Stimulated activated CD8-positive, alpha-beta memory T cell treated with anti-CD3 and anti-CD28 coated beads, Interleukin-12 subunit alpha, Interleukin-12 subunit beta, amount 100 ng/mL, for 1 hour (primary cell): ENCODE measurements at regions not wholly inside any gene's neighbourhood (a gene's known extent, or its start where the extent isn't known, plus 50 kb on each side); places are given as distances from the start of the nearest gene placed in this dataset.
"Not testable (repeated sequence)": the region's sequence is repeated elsewhere in the genome, so short reads cannot be mapped to it uniquely, and the experiment has no call there.

Experiments used
- DNase-seq: peaks from one replicate; pipeline ENCODE4 v3.0.0-alpha.2; 2020; ENCODE audit warnings: low read depth

DNA sequence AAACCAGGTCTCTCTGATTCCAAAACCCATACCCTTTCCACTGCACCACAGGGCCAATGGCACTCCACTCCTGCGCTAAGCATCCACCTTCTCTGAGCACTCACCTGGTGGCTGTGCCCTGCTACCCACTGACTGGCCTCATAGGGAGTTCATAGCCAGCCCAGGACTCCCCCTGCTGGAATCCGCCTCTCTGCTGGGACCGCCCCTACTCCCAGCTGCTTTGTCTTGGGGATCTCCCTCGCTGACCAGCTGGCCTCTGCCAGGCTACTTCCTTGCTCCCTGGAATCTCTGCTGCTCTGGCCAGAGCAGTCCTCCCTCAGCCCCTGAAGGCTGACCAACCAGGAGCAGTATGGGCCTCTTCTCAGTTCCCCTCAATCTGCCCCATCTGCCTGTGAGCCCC, 129.7 kb downstream of the FAXC start:
- DNase-seq = no peak

DNA sequence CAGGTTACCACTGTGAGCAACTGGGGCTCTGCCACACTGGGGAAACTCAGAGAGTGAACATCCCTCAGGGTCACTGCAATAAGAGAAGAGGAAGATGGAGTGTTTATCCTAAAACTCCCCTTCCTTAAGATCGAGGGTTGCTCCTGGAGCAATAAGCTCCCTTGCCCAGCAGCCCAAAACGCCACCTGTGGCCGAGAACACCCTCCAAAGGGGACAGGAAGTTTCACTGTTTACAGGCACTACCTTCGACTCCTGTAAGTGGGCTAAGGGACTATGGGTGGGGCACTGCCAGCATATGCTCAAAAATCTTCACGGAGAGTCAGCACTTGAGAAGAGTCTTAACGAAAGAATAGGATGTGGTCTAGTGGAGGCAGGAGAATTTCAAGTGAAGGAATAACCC, 132.5 kb downstream of the FAXC start:
- DNase-seq = no peak

DNA sequence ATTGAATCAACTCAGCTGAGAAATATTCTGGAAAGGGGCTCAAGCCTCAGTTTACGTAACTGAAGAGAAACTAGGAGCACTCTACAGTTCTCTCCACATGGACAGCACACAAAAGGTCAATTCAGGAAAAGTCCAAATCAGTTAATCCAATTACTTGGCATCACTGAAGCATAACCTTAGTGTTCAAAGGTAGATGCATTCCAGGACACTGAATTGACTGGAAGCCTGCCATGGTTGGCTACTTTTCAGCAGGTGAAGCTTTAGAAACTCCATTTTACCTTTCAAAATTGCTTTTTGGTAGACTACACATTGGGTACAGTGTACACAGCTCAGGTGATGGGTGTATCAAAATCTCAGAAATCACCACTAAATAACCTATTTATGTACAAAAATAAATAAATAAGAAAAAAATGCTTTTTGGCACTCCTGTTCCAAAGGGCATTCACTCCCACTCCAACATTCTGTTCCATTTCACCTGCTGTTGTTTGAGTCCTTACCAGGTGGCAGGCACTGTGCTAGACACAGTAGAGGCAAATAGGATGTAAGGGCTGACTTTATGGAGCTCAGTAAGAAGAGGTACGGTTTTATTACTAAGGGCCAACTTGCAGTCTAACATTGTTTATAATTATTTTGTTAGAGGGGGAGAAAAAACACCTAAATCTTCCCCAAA, 153.4 kb downstream of the FAXC start:
- no peak for DNase-seq

DNA sequence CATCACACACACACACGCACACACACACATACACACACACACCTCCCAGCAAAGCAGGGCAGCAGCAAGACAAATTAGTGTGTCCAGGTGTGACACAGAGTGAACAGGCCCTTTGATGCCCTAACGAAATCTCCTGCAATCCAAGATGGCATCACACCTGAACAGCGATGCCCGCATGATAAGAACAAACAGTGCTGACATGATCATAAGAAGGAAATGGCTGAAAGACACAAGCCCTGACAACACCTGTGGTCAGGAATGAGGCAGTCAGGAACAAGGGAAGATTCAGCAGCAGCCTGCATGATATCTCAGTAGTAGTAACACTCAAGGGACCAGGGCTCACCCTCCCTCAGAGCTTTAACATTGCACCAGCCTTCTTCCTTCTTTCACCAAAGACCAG, 156.9 kb downstream of the FAXC start:
- DNase-seq = no peak

DNA sequence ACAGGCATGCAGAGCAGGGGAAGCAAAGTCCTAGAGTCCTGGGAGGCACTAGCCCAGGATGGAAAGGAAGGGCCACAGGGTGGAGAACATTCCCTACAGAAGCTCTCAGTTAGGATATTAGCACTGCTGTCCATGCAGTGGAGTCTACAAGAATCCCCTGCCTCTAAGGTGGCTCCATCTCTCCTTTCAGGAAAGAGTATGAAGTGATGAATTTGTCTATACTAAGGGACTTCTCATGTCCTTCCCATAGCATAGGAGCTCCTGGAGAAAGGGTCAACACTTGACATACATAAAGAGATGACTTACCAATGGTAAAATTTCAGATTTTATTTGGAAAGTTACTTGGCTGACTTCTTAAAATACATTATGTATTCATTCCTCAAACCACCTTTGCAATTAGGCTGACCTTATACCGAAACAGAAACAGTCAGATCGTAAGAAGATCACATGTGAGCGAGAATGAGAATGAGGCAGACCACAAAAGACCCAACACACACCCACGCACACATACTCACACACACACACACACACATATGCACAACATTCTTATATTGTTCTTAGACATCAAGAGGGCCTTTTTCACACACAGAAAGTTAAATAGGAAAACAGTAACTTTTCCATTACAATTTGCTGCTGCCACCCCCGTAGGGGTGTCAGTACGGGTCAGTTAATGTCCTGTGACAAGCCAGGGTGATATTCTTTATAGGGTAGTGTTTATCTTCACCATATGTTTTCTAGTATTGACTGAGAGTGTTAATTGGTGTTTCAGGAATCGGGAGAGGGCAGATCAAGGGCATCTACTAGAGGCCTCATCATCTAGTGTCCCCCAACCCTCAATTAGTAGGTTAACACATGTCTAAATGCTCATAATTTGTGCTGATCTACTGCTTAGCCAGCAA, 159.4 kb downstream of the FAXC start:
- DNase-seq = no peak

DNA sequence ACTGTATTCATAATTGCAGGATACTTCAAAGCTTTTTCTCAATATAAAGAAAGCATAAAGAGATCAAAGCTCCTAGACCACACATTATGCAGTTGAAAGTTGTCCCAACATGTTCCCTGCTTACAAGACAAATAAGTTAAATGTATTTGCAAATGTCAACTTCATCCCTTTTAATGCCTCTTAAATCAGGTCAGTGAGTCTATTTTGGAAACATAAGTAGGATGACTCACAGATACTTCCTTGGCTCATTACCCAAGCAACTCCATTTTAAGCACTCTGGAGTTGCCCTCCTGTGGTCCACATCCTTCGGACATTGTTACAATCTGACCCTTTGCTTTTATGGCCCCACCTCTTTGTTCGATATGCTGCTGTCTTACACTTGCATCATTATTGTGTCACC, 162.0 kb downstream of the FAXC start:
- no peak for DNase-seq

DNA sequence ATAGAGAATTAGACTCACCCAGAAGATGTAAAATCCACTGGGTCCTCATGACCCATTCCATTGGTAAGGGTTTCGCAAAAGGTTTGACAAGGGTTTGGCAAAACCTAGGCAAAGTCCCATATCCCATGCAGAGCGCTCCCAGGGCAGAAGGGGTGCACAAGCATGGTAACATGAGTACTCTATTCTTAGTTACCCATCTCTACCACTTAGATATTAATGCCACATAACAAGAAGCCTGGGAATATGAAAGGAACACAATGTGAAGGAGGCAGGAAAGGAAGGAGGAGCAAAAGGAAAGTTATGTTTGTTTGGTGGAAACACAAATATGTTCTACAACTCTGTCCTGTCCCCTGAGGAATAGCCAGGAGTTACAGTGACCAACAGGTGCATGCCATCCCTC, 163.1 kb downstream of the FAXC start:
- DNase-seq = no peak

DNA sequence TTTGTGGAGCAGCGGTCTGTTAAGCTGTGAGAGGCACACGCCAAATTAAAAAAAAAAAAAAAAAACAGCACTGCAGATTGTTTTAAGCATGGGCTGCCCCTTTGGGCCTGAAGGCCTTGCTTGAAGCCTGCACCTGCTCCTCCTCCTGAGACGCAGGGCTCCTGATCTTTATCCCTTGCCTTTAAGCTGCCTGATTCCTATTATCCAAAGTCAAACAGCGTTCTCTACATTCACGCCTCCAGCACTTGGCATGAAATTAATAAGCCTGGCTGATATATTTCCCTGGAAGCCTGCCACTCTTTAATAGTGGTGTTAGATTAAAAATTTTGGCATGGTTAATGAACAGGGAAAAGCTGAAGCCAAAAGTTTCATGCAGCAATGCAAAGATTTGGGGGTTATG, 163.9 kb downstream of the FAXC start:
- DNase-seq = no peak

DNA sequence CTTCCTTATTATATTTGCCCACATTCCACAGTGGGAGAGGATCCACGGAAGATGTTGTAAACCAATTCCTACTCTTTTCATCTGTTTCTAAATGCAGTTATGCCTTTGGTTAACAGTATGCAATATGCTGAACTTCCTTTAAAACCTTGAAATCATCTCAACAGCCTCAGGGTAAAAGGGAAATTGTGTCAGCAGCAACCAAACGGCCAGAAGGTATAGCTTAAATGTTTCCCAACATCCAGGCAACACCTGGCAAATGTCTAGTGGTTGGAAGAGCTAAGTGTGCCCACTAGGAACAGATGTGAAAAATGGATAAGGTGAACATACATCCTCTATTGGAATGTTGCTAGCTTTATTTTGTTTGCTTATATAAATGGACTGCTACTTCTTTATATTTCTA, 164.8 kb downstream of the FAXC start:
- DNase-seq = no peak

DNA sequence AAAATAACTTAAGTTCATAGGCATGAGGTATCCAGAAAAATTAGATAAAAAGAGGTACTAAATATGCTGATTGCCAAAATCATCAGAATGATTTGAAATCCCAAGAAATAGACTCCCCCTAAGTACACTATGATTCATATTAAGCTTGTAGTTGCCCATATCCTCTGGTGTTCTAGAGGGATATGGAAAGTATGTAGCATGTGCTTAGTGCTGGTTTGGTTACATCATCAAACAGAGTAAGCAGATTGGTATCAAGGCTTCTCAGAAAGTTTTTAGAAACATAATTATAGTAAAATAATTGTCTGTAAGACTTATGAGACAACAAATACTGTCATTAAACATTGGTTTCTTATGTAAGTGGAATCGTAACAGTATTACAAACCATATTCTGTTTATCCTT, 166.4 kb downstream of the FAXC start:
- no peak for DNase-seq

DNA sequence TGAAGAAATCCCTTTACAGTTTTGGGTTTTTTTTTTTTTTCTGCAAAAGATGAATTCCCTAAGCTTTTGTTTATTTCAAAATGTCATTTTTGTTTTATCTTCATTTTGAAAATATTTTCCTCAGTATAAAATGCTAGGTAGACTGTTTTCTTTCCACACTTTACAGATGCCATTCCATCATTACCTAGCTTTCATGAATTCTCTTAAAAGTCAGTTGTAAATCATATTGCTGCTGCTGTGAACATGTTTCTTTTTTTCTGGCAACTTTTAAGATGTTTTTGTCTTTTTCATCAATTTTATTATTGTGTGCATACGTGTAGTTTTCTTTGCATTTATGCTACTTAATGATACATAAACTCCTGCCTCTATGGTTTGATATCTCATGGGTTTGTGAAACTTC, 168.3 kb downstream of the FAXC start:
- no peak for DNase-seq

DNA sequence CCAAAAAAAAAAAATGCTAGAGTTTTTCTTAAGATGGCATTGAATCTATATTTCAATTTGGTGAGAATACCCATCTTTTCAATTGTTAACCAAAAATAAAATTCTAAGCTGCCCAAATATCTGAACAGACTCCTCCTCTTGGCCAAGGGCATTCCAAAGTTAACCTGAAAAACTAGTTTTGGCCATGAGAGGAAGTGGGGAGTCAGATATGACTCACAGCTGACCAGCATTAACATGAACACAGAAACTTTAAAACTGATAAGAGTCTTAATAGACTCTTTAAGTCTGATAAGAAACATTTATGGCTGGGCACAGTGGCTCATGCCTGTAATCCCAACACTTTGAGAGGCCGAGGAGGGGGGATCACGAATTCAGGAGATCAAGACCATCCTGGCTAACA, 171.3 kb downstream of the FAXC start:
- no peak for DNase-seq

DNA sequence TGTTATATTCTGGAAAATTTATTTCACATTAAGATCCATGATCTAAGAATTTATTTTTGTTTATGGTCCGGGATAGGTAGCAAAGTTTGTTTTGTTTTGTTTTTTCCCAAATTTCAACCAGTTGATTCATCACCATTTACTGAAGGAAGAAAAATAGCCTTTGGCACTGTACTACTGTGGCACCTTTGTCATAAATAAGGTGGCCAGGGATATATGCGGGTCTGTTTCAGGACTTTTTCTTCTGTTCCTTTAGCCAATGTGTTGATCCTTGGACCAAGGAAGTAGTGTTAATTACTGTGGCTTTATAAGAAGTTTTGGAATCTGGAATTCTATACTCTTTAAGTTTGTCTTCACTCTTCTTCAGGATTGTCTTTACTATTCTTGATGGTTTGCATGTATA, 171.7 kb downstream of the FAXC start:
- DNase-seq = no peak

DNA sequence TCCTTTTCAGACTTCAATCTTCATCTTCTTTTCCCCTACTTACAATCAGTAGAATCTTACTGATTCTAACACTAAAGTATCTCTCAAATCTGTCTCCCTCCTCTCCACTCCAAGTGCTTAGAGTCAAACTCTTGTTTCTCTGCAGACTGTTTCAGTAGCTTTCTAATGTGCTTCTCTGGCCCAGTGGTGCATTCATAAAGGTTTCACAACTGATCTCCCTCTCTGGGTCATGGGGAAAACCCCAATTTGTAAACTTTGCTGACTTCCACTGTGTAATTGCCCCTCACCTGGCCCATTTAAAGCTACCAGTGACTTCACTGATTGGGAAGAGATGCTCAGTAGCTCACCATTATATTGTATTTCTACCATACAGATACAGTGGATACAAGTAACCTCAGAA, 183.6 kb downstream of the FAXC start:
- no peak for DNase-seq

DNA sequence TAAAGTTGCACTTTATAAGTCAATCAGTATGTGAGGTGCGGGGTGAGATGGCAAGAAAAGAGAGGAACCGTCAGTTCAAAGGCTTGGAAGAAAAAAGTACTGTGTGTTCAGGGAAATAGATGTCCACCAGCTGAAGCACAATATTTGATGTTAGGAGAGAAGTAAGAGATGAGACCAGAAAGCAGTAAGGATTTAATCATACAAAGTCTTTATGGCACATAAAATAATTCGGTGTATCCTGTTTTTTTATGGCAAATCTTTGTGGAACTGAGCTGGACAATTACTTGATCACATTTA, 197.2 kb downstream of the FAXC start:
- DNase-seq = no peak

DNA sequence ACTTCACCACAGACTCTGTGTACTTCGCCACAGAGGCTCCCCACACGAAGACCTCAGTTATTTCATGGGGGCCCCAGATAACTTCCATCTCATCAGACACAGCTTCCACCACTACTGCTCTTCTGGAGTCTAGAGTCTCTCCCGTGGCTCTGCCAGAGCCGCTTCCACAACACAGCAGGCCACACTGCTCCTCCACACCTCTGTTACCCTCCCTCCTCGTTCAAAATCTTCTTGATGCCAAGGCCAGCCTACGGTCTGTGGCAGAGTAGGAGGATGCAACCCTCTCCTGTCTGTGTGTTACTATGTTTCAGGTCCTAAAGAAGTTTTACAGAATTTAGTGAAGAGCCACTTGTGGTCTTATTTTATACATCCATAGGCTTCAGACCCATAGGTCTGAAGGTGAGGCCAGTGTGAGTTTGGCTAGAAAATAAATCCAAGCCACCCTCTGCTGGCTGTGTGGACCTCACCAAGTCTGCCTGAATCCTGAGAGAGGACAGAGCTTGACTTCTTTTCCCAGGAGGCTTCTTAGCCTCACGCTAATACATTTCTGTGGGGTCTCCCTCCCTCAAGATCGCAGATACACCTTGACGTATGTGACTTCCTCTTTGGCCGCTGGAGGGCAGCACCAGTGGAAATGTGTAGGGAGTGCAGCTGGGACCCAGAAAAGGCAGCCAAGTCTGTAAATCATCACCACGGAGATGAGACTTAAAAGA, 197.7 kb downstream of the FAXC start:
- DNase-seq = no peak

DNA sequence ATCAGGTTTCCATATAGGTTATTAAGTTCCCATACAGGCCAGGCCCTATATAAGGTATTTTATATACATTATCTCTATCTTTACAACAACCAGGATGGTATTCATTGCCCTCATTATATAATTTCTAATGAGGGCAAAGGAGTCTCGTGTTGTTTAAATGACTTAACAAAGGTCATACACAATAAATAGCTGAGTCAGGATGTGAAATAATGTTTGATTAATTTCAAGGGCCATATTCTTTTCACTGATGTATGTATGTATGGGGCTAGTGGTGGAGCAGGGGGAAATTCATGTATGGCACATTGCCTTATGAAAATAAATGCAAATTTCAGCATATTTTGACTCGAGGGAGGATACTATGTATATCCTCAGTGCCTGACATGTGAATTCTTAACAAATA, 200.7 kb downstream of the FAXC start:
- DNase-seq = no peak

DNA sequence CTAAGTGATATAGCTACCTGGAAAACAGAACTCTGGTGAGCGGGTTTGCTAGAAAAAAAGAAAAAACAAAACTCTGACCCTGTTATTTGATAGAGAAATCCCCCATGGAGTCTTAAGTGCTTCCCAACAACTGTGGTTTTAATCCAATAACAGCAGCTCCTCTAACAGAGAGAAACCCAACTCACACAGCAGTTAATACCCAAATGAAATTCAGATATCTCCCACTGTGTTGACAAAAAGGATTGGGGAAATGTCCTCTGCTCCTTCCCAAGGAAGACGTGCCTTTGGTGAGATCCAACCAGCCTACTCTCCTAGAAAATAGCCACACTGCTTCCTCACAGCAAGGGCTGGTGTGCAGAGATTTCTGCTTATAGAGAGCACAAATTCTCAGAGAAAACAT, 200.4 kb upstream of the FBXL4 start:
- no peak for DNase-seq

DNA sequence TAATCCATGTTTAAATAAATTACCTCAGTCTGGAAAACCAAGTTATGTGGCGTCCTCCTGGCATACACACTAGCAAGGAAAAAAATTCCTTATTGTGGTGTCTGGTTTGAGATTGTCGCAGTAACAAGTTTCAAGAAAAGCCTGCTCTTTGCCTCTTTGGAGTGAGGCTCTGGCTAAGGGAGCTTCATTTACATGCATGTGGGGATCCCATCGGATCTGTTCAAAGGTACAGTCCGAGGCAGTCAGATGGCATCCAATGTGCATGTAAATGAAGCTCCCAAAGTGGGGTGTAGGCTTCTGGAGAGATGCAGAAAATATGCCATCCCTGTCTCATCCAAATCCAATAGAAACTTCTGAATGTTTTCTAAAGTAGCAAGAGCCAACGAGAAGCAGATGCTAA, 199.5 kb upstream of the FBXL4 start:
- no peak for DNase-seq

DNA sequence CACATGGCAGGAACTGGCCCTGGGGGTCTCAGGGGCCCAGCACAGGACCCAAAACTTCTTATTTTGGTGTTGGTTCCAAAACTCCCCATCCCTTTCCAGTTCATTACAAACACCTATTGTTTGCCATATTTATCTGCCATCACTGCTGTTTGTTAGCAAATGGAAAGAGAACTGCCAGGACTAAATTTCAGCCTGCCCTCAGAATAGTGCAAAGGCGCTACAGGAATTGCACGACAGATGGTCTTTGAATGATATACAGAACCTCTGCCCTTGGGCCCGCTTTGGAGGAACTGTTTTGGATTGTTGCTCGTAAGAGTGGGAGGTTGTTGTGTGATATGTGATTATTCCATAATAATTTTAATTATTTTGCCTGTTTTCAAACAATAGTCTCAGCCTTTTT, 199.0 kb upstream of the FBXL4 start:
- no peak for DNase-seq

DNA sequence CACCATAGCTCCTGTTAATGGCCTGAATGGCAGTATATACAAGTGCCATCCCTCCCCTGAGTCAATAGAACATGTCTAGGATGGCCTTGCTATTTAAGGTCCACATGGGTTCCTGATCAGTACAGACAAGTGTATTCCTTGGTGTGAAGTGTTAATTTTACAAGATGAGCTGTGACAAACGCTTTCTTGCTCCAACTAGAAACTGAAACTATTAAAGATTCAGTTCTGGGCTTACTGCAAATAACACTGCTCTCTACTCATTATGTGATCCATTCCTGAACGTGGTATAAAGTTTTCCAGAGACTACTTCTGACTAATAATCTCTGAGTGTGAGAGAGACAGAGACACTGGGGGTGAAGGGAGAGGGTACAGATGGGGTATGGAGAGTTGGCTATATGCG, 198.0 kb upstream of the FBXL4 start:
- DNase-seq = no peak

DNA sequence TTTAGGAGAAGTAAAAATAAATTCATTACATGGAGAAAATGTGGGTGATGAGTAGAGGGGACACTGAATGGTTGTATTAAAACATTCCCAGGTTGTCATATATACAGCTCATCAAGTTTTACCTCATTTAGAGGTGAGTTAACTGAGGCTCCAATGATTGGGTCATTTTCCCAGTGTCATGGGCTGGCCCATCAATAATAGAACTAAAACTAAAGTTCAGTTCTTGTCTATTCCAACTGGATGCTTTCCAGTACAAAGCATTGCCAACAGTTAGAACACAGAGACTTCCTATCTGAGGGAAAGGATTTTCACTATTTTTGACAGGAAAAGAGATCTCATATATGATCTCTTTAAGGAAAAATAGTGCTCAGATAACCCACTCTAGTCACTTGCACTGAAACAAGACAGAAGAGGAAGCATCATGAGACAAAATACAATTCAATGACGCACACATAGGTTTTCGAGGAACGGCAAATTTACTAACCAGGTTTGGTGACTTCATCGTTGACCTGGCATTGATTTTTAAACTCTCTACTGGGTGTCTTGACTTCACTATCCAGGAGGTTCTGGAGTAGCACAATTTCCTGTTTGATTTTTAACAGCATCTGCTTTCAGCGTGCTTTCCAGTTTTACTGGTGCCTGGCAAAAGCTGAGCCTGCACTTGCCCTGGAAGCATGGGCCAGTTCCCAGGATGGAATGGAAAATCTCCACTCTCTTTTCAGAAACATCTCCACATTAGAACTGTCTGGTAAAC, 195.5 kb upstream of the FBXL4 start:
- no peak for DNase-seq

DNA sequence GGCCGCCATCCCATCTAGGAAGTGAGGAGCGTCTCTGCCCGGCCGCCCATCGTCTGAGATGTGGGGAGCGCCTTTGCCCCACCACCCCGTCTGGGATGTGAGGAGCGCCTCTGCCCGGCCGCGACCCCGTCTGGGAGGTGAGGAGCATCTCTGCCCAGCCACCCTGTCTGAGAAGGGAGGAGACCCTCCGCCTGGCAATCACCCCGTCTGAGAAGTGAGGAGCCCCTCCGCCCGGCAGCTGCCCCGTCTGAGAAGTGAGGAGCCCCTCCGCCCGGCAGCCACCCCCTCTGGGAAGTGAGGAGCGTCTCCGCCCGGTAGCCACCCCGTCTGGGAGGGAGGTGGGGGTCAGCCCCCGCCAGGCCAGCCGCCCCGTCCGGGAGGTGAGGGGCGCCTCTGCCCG, 194.2 kb upstream of the FBXL4 start:
- DNase-seq = not testable (repeated sequence)
